Superior temporal gyrus (tissue), 1 donor: ENCODE measurements at regions not wholly inside any gene's neighbourhood (a gene's known extent, or its start where the extent isn't known, plus 50 kb on each side); places are given as distances from the start of the nearest gene placed in this dataset.

Experiments
- DNase-seq: peaks from one replicate; pipeline ENCODE4 v3.0.0-alpha.2; 2016; ENCODE audit errors: extremely low spot score

DNA sequence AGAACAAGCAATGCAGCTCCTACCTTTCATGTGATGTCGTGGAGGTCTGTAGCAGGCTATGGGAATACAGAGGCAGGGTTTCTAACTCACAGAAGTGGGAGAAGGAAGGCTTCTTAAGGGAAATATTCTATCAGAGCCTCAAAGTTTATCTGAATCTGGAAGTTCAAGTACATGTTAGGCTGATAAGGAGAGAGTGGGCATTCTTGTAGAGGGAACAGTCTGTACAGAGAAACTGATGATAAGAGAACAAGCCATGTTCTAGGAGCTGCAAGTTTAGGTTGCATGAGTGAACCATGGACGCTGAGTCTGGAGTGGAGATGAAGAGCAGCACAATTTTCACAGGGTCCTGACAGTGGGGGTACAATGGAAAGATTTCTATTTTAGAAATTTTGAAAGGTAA lies 344.0 kb downstream of the CHRM3 start:
- DNase-seq = no peak

DNA sequence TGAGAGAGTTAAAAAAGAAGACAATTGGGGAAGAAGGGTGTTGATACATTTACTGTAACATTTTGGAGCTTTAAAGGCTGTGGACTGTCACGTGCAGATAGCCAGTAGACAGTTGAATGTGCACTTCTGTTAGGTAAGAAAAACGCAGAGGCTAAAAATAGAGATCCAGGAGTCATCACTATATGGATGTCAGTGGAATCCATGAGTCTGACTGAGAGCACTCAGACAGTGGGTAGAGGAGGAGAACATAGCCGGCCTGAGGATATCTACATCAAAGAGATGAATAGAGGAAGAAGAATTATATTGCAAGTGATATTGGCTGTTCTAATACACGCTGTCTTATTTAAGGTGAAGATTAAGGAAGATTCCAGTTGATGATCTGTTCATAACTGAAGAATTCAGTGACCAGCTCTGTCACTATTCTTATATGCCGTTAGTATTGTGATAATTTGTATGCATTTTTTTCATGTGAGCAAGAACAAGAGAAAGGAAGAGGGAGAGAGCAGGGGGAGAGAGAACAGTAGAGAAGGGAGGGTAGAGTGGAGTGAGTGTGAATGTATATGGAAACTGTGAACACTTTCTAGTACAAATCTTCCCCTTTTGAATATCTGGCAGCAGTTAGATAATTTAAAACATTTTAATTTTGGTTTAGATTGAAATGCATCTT lies 344.8 kb downstream of the CHRM3 start:
- no peak for DNase-seq

DNA sequence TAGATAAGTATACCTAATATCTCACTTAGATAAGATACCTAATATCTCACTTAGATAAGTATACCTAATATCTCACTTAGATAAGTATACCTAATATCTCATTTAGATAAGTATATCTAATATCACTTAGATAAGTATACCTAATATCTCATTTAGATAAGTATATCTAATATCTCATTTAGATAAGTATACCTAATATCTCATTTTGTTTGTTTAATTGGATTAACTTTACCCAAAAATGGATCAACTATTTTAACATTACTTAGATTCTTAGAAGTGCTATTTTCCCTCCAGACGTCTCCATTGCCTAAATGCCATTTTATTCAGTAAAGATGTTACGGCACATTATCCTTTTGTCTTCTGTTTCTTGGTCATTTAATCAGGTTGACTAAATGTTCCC lies 346.4 kb downstream of the CHRM3 start:
- DNase-seq = no peak

DNA sequence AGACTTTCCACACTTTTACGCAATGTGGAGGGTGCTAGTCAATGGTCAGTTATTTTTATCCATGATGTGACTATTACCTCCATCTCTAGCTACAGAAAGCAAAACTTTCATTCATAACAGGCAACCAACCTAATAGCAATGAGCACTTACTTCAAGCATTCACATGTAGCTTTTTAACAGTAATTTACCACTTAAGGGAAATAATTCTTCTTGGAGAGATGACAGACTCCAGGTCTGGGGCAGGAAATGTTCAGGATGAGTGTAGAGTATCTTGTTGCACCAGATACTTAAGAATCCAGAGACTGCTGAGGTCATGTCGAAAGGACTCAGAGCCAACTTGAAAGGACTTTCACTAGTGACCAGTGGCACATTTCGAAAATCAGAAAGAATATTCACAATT lies 347.6 kb downstream of the CHRM3 start:
- no peak for DNase-seq

DNA sequence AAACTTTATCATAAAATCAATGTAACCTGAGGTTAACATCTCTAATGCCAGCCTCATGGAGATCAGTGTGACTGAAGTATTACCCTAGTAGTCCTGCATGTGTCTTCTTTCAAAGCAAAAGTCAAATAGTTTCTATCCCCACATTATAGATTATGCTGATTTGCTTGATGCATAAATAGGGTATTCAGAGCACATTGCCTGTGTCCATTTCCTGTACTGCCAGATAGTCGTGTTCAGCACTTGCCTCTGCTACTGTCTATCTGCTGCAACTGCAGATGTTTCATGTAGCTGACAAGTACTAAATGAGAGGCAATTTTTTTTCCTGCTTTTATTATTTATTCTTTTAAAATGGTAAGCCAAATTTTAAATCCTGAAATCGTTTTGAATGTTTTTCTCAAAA lies 348.7 kb downstream of the CHRM3 start:
- DNase-seq = no peak

DNA sequence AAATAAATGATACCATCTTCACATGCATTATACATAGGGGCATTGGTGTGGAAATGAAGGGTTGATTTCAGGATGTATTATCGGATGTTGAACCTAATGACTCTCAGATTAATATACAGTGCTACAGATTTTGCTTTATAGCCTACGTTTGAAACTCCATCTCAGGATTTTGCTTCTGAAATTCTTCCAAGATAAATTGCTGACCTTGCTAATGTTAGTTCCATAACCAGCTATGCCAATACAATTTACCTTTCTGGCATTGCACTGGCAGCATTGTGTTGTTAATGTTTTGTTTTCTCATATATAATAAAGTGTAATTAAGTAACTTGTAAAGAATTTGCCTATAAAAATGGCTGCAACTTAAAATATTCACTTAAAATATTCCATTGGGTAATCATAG lies 350.1 kb downstream of the CHRM3 start:
- no peak for DNase-seq

DNA sequence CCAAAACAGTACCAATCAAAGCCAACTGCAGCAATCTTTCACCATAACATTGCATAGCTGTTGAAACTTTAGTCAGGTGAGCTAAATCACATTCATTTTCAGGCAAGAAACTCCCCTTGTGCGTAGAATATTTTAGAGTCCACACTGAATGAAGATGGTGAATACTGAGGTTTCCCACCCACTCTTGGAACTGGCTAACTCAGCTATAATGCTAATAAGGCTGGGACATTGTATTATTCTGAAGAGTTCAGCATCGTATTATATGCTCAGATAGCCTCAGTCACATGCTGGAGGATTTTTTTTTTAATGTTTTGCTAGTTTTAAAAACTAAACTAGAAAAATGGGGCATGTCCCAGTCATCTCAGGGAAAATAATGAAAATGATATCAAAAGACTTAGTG lies 352.3 kb upstream of the FMN2 start:
- no peak for DNase-seq

DNA sequence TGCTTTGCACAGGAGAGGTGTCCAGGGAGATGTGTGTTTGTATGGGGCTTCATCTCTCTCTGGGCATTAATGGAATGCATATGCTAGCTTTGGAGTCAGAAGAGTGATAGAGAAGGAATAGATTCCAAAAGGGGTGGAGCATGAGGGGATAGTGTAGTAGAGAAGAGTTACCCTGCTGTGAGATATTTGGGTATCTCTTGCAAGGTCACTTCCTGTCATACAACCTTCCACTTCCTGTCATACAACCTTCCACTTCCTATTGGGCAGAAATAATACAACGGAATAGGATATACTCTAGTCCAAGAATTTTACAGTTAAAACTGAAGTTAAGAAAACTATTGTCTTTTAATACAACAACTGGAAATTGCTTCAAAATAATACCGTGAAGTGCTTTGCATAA lies 351.8 kb upstream of the FMN2 start:
- DNase-seq = no peak

DNA sequence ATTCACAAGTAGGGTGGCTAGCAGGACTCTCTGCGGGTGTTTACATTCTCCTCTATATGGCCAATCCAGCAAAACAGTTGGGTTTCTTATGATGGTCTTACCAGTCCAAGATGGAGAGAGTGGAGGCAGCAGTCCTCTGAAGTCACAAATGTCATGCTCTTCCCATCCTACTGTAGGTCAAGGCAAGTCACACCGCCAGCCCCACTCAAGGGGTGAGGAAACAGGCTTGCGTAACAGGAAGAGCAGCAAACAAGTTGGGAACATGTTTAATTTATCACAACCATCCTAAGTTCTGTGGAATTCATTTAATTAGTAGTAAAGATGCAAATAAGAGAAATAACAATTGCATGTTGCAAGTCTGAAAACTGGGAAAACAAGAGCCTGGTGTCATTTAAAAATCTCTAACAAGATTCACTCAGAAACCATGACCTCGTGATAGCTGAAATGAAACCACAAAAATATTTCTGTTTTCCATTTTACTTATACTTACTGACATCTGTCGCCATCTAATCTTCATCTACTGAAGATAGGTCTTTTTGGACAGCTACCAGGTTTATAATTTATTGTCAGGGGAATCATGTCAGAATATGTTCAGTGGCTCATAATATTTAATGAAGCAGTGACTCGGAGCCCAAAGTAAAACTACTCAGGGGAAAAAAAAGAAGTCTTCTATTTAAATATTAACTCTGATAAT lies 349.1 kb upstream of the FMN2 start:
- DNase-seq = no peak

DNA sequence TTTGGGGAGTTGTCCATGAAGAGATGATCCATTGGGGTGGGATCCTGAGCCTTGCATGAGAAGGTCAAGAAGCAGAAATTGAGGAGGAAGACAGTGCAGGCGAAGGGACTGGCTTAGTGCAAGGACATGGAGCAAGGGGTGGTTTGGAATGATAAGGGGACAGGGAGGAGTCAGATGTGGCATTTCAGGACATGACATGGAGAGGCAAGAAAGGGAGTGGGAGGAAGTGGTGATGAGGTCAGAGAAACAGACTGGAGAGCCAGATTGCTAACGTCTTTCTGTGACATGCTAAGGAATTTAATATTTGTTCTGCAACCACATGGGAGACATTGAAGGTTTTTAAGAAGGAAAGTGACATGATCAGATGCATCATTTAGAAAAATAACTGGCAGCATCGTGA lies 346.8 kb upstream of the FMN2 start:
- DNase-seq = no peak

DNA sequence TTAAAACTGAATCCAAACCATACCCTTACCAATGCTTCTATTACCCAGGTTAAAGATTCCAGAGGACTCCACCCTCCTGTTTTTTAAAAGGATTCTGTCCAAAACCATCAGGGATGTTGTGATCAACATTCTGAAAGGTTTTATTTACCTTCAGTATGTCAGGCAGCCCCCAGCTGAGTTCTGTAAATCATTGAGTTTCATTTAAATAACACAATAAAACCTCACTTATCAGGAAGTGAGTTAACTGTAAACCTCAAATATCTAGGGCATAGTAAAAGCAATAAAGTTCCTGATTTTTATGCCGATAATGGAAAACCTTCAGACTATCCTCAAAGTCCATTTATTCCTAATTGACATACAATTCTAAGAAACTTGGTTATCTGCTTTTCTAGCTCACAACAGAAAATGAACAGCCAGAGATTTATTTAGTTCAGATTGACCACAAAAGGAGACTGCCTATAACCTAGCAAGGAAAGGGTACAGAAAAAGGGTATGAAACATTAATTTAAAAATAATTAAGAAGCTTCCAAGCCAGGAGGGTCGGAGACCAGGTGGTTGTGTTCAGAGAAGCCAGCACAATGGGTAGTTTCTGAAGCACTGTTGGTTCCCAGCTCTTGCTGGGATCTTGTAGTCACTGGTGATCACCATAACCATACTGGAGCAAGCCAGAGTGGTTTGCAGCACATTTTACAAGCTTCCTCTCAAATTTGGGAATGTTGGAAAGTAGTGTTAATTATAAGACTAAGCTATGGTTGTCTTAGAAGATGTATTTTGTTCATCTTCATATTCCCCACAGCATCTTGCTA lies 336.4 kb upstream of the FMN2 start:
- DNase-seq = no peak

DNA sequence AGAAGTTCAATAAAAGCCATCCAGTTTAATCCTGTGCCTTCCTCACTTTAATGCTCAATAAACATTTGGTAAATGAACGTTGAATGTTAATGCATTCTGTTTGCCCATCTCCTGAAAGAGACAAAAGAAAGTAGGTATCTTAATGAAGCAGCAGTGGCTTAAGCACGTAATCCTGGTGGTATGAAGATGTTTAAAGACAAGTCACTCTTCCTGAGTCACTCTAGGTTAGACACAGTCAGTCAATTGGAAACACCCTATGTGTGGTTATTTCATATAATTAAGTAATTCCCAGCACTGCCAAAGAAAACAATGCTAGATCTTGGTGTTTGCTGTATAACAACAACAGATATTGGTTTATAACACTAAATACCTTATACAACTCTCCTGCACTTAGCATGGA lies 334.0 kb upstream of the FMN2 start:
- no peak for DNase-seq

DNA sequence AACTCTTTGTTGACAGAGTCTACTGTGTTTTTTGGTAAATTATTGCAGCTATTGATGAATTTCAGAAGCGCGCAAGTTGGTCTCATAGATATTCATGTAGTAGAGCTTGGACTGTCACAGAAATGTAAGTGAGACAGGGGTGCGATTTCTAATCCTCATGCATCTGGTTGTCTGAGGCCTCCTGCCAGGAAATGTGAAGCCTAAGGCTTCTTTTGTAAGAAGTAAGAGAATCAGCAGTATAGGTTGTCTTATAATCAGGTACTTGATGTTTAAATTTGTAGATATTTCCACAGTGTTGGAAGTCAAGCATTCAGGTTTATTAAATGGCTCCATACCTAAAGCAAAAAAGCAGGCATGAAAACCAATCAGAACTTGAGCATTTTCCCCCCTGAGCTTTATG lies 332.9 kb upstream of the FMN2 start:
- DNase-seq = no peak

DNA sequence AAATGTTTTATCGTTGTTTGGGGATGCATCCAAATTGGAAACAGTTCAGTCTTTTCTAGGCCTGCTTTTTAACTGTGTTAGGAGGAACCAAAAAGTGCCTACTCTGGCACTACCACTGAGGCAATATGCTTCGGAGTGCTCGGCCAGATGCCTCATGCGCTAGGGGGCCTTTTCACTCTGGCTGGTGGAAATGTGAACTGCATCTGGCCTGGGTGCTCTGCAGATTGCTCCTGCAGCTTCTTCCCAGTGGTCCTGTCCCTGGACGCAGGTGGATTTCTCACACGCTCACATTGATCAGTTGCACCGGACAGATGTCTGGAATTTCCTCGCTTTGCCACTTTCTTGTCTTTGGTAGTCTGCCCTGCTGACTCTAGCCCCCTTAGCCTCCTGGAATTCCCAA lies 330.2 kb upstream of the FMN2 start:
- DNase-seq = no peak

DNA sequence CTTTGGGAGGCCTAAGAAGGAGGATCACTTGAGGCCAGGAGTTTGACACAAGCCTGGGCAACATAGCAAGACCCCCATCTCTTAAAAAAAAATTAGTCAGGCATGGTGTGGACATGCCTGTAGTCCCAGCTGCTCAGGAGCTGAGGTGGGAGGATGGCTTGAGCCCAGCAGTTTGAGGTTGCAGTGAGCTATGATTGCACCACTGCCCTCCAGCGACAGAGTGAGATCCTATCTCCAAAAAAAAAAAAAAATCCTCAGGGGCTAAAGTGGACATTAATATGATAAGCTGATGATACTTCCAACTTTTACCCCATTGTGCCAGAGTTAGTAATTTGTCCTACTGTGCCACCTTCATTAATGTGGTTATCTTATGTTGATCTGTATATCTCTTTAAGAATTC lies 327.8 kb upstream of the FMN2 start:
- no peak for DNase-seq

DNA sequence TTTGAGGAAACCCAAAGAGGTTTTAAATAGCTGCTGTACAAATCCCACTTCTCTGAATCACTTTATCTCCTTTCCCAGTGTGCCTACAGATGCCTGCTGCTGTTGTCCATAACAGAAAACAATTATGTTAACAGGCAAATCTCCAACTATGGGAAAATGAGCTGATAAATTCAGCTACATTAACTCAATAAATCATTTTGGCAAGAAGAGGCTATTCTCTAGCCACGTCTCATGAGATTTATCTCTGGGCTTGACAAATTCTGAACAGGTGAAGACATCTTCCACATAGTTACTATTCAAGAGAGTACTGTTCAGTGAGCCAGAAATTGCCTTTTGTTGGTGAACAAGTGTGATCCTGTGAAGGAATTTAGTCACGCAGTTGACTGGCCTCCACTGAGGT lies 327.1 kb upstream of the FMN2 start:
- no peak for DNase-seq

DNA sequence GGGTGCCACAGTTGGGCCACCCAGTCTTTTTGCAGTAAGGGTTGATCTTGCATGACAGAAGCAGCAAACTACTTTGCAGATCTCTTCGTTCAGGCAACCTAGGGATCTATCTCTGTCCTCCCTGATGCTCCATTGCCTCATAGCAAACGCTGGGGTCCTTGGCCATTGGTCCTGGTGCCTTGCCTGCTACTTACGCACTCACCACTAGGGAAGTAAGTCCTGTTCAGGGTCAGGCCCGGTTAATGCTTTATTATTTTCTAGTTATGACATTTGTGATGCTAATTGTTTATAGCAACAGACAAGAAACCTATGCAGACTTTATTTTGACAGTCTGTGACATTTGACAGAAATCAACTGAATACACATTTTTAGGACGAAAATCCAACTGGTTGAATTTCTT lies 326.5 kb upstream of the FMN2 start:
- no peak for DNase-seq

DNA sequence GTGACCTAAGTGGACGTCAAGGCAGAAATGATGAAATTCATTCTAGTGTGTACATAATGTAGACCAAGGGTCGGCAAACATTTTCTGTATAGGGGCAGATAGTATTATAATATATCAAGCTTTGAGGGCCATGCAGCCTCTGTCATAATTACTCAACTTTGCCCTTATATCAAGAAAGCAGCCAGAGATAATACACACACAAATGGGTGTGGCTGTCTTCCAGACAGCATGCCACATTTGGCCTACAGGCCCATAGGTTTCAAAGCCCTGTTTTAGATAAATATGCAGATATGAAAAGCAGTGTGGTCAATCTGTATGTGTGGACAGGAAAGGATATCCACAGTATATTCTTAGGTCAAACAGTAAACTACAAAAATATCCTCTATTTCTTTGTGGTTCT lies 320.1 kb upstream of the FMN2 start:
- DNase-seq = no peak

DNA sequence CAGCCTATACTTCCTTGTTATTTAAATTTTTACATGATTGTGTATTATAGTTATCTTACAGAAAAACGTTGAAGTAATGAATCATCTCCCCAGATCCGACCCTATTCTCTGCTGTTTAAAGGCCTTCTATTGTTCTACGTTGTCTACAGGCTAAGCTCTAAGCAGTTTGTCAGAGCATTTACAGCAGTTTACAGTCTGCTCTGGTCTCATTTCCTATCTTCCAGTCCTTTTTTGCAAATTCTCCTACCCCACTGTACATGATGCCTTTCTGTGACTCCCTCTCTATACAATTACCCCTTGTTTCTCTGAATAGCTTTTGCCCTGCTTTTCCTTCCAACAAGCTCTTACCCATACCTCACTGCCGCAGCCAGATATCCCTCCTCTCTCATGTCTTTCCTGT lies 319.2 kb upstream of the FMN2 start:
- no peak for DNase-seq

DNA sequence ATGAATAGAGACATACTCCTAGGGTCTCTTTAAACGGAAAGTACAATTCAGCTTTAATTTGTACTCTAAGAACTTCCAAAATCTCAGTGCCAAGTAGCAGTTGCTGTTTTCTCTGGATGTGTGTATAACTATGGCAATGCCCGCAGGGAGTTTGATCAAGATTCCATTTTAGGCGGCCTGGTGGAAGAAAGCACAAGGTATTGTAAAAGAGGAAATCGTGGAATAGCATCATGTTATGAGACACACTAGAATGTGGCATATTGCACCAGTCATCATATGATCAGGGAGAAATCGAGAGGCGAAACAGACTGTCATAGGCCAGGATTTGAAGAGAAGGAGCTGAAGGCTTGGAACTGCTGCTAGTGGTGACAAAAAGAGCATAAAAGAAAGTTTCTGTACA lies 316.2 kb upstream of the FMN2 start:
- no peak for DNase-seq

DNA sequence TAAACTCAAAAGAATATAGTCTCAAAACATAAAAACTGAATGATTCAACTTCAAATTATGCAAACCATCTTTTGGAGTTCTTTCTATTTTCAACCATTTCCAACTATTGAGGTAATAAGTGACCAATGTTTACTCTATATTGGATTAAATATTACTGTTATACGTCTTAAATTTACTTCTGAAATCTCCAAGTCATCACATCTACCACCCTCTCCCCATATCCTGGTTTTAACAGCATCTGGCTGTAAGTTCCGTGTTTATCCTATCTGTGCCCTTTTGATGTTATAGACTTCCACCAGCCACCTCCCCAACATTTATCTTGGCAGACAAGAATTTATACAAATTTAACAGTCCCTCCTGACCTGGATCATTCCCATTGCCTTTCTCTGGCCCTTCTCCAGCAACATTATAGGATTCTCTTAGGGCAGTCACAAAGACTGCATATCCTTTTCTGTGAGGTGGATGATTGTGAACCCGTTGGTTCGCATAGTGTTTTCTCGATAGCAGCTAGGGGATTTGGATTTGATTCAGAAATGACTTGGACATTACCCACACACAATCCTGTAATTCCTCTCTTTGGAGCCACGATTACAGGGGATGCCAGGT lies 313.4 kb upstream of the FMN2 start:
- no peak for DNase-seq

DNA sequence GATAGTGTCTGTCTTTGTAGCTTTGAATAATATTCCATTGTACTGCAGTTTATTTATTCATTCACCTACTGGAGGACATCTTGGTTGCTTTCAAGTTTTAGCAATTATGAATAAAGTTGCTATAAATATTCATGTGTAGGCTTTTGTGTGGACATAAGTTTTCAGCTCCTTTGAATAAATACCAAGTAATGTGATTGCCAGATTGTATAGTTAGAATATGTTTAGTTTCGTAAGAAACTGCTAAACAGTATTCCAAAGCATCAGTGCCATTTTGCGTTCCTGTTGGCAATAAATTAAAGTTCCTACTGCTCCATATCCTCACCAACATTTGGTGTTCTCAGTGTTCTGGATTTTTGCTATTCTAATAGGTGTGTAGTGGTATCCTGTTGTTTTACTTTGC lies 311.7 kb upstream of the FMN2 start:
- no peak for DNase-seq

DNA sequence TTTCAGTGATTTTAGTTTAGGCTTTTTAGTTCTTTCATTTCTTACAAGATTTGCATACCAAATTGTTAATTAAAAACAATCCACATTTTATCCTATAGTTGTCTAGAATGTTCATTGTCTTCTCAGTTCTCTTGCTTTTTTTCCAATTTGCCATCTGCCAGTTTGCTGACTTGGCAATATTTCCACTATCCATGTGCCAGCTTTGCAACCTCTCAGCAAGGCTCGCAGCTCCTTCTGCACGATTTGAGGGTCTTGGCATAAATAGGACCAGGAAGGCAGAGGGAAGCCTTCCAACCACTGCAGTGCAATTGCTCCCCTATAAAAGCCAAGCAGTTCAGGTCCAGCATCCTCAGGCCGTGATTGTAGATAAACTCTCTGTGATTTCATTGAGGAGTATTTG lies 306.8 kb upstream of the FMN2 start:
- no peak for DNase-seq
